ENCODE measurements at regions not wholly inside any gene's neighbourhood (a gene's known extent, or its start where the extent isn't known, plus 50 kb on each side); places are given as distances from the start of the nearest gene placed in this dataset.
"Not testable (repeated sequence)": the region's sequence is repeated elsewhere in the genome, so short reads cannot be mapped to it uniquely, and the experiment has no call there.

DNA sequence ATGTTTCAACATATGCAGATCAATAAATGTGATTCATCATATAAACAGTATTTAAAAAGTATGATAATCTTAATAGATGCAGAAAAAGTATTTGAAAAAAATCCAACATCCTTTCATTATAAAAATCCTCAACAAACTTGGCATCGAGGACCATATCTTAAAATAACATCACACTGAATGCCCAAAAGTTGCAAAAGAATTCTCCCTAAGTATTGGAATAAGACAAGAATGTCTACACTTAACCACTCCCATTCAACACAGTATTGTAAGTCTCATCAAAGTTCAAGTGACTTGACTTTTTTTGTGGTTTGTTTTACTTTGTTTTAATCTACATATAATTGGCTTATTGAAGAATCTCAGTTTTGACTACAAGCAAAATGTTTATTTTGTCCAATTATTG lies 779.0 kb upstream of the SLIT2 start:
- WGBS (ENCODE audit: extremely low coverage, insufficient read length, low lambda C conversion rate): no CpG with 5 or more reads among the region's 1 CpG
- H3K4me1 ChIP-seq (ENCODE audit: insufficient read depth, low read length): no peaks in the 10 kb centered on the region
- no peaks in the 10 kb centered on the region for H4K20me1 ChIP-seq (ENCODE audit: control insufficient read depth, insufficient read depth, insufficient read length)

DNA sequence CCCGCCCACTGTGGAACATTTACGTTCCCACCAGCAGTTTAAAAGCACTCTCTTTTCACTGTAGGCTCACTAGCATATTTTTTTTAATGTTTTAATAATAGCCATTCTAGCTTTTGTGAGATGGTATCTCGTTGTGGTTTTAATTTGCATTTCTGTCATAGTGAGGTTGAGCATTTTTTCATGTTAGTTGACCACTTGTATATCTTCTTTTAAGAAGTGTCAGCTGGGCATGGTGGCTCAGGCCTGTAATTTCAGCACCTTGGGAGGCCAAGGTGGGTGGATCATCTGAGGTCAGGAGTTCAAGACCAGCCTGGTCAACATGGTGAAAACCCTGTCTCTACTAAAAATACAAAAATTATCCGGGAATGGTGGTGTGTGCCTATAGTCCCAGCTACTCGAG lies 781.7 kb upstream of the SLIT2 start:
- not testable (repeated sequence) for H3K27me3 ChIP-seq (ENCODE audit: insufficient read depth, low read length); H2BK20ac ChIP-seq (ENCODE audit: low read depth, low read length, poor library complexity, severe bottlenecking); H3K4me1 Mint-ChIP-seq; H3K36me3 Mint-ChIP-seq (ENCODE audit: insufficient read depth in 1 of 3, low read depth in 3 of 3); H3K4me2 ChIP-seq (ENCODE audit: insufficient read depth, insufficient read length, low read length); H2AK5ac ChIP-seq (ENCODE audit: insufficient read length, low read length); H2BK15ac ChIP-seq (ENCODE audit: low read depth, low read length); H3K14ac ChIP-seq (ENCODE audit: insufficient read depth, low read length); H3T11ph ChIP-seq (ENCODE audit: low read length); H2BK5ac ChIP-seq (ENCODE audit: insufficient read length, low read length); H3K27ac ChIP-seq (ENCODE audit: insufficient read length, low read depth, low read length); H4K8ac ChIP-seq (replicated peaks; ENCODE audit: insufficient read length, low read depth, low read length); H3K23me2 ChIP-seq (ENCODE audit: insufficient read length, low read depth, low read length, poor library complexity, severe bottlenecking); H3K9me3 Mint-ChIP-seq; H4K20me1 ChIP-seq (ENCODE audit: control insufficient read depth, insufficient read depth, insufficient read length); H2AFZ ChIP-seq (ENCODE audit: low read length); H3K56ac ChIP-seq (ENCODE audit: insufficient read length, low read depth, low read length); DNase-seq; H3K79me1 ChIP-seq (ENCODE audit: insufficient read depth, low read depth, low read length, poor library complexity, severe bottlenecking); H4K91ac ChIP-seq (ENCODE audit: insufficient read length, low read depth, low read length); H3K4me3 Mint-ChIP-seq; H3K79me2 ChIP-seq (ENCODE audit: insufficient read depth, low read length); H3K9ac ChIP-seq (ENCODE audit: extremely low read depth, insufficient read length, low read length); H3K9me3 ChIP-seq (ENCODE audit: control insufficient read depth, low read depth, low read length); H3K23ac ChIP-seq (ENCODE audit: insufficient read length, low read depth, low read length); H3K18ac ChIP-seq (ENCODE audit: insufficient read length, low read depth, low read length); H4K5ac ChIP-seq (ENCODE audit: insufficient read length, low read depth, low read length); H3K27me3 Mint-ChIP-seq (ENCODE audit: low read depth); H3K4ac ChIP-seq (ENCODE audit: low read depth, low read length); H2BK12ac ChIP-seq (ENCODE audit: insufficient read length, low read depth, low read length); H2BK120ac ChIP-seq (ENCODE audit: low read depth, low read length, poor library complexity, severe bottlenecking); H3K27ac Mint-ChIP-seq; H3K4me1 ChIP-seq (ENCODE audit: insufficient read depth, low read length)
- WGBS (ENCODE audit: extremely low coverage, insufficient read length, low lambda C conversion rate): no CpG with 5 or more reads among the region's 5 CpGs

More for the DNA sequence above, 779.0 kb upstream of the SLIT2 start:
- no peak overlapping the region for H3K14ac ChIP-seq (ENCODE audit: insufficient read depth, low read length)
- Mint-ChIP-seq H3K9me3 (peaks cover 0 to 2% of the 10 kb centered on the region in 2 experiments; a peak in 2 of 5 replicates), H3K27ac (no peak overlapping the region), H3K36me3 (ENCODE audit: insufficient read depth in 1 of 3, low read depth in 3 of 3) (peaks cover 0 to 4% (median 1%) of the 10 kb centered on the region in 3 experiments; a peak in 1 of 7 replicates), H3K27me3 (ENCODE audit: low read depth) (no peaks in the 10 kb centered on the region), H3K4me3 (no peak overlapping the region), H3K4me1 (peaks cover 0 to 5% of the 10 kb centered on the region in 2 experiments; a peak in 2 of 4 replicates)
- H2BK5ac ChIP-seq (ENCODE audit: insufficient read length, low read length): no peak overlapping the region
- no peak overlapping the region for H2BK12ac ChIP-seq (ENCODE audit: insufficient read length, low read depth, low read length)
- H2BK15ac ChIP-seq (ENCODE audit: low read depth, low read length): no peak overlapping the region
- no peaks in the 10 kb centered on the region for H3K27me3 ChIP-seq (ENCODE audit: insufficient read depth, low read length)
- H3K23me2 ChIP-seq (ENCODE audit: insufficient read length, low read depth, low read length, poor library complexity, severe bottlenecking): no peaks in the 10 kb centered on the region
- no peak overlapping the region for H2AK5ac ChIP-seq (ENCODE audit: insufficient read length, low read length)
- H3K79me2 ChIP-seq (ENCODE audit: insufficient read depth, low read length): no peaks in the 10 kb centered on the region
- H3K9me3 ChIP-seq (ENCODE audit: control insufficient read depth, low read depth, low read length): no peaks in the 10 kb centered on the region
- no peak overlapping the region for H3K9ac ChIP-seq (ENCODE audit: extremely low read depth, insufficient read length, low read length)
- no peak overlapping the region for H2BK120ac ChIP-seq (ENCODE audit: low read depth, low read length, poor library complexity, severe bottlenecking)
- H3K18ac ChIP-seq (ENCODE audit: insufficient read length, low read depth, low read length): no peak overlapping the region
- H3T11ph ChIP-seq (ENCODE audit: low read length): no peak overlapping the region
- no peak overlapping the region for H4K91ac ChIP-seq (ENCODE audit: insufficient read length, low read depth, low read length)
- no peak overlapping the region for H2AFZ ChIP-seq (ENCODE audit: low read length)
- TF ChIP-seq, protein P1, sequence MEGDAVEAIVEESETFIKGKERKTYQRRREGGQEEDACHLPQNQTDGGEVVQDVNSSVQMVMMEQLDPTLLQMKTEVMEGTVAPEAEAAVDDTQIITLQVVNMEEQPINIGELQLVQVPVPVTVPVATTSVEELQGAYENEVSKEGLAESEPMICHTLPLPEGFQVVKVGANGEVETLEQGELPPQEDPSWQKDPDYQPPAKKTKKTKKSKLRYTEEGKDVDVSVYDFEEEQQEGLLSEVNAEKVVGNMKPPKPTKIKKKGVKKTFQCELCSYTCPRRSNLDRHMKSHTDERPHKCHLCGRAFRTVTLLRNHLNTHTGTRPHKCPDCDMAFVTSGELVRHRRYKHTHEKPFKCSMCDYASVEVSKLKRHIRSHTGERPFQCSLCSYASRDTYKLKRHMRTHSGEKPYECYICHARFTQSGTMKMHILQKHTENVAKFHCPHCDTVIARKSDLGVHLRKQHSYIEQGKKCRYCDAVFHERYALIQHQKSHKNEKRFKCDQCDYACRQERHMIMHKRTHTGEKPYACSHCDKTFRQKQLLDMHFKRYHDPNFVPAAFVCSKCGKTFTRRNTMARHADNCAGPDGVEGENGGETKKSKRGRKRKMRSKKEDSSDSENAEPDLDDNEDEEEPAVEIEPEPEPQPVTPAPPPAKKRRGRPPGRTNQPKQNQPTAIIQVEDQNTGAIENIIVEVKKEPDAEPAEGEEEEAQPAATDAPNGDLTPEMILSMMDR (conservative IDR thresholded peaks at IDR 0.05): no peak
- DNase-seq: no peak
- H4K5ac ChIP-seq (ENCODE audit: insufficient read length, low read depth, low read length): no peak overlapping the region
- H3K4ac ChIP-seq (ENCODE audit: low read depth, low read length): no peak overlapping the region
- H3K4me2 ChIP-seq (ENCODE audit: insufficient read depth, insufficient read length, low read length): no peak overlapping the region
- no peaks in the 10 kb centered on the region for H3K79me1 ChIP-seq (ENCODE audit: insufficient read depth, low read depth, low read length, poor library complexity, severe bottlenecking)
- H3K23ac ChIP-seq (ENCODE audit: insufficient read length, low read depth, low read length): no peak overlapping the region
- no peak overlapping the region for H3K56ac ChIP-seq (ENCODE audit: insufficient read length, low read depth, low read length)
- no peak overlapping the region for H4K8ac ChIP-seq (replicated peaks; ENCODE audit: insufficient read length, low read depth, low read length)
- H3K27ac ChIP-seq (ENCODE audit: insufficient read length, low read depth, low read length): no peak overlapping the region
- no peak overlapping the region for H2BK20ac ChIP-seq (ENCODE audit: low read depth, low read length, poor library complexity, severe bottlenecking)
